D721Med (cell line): ENCODE measurements at regions not wholly inside any gene's neighbourhood (a gene's known extent, or its start where the extent isn't known, plus 50 kb on each side); places are given as distances from the start of the nearest gene placed in this dataset.

Experiments
- DNase-seq: peaks from one replicate; pipeline ENCODE4 v3.0.0; 2011; ENCODE audit warnings: low spot score; ENCODE audit not compliant: insufficient read length
- FAIRE-seq: peaks from 2 replicates; lab custom pipeline; 2011; peaks lifted over from hg19 to GRCh38; lab: Jason Lieb, UNC
- CTCF ChIP-seq: IDR thresholded peaks from 2 replicates; pipeline ENCODE4 v1.5.1; 2012; ENCODE audit warnings: mild to moderate bottlenecking, control low read depth; ENCODE audit not compliant: insufficient read depth; ENCODE audit errors: missing control alignments

GRCh38 chr4:136917312-136918110 is 614.8 kb downstream of the PCDH18 start:
- DNase-seq: no peak
- TF ChIP-seq CTCF: no peak
- FAIRE-seq: no peak

- no peak for TF ChIP-seq CTCF
- FAIRE-seq: no peak
- no peak for DNase-seq
These were observed 622.7 kb downstream of the PCDH18 start for GRCh38 chr4:136909626-136910025.

DNA sequence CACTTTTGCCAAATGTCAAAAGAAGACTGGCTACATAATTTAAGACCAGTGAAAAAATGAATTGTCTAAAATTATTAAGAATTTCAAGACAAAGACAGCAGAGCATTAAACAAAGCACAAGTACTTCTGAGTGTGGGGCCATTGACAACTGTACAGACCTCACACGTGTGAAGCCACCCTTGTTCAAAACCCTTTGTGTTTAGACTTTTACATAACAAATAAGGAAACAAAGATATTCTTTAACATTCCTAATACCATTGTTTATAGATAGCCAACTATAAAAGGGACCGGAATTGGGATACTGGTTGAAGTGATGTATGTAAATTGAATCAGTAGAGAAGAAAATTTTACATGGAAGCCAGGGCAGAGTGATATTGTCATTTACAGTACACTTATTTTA is 624.2 kb downstream of the PCDH18 start:
- no peak for TF ChIP-seq CTCF
- DNase-seq (no peak), FAIRE-seq (no peak)

DNA sequence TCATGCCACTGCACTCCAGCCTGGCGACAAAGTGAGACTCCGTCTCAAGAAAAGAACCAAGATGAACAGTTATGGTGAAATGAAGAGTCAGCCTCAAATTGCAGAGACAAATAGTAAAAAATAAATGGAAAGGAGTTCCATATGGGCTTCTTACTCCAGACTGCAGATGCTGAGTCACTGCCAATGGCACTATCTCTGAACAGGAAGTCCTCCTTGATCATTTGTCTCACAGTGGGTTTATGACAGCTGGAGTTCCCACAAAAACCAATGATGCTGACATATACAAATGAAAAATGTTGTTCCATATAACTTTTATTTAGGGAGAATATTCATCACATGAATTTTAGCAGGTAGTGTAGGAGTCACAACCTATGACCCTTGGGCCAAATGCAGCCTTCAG is 631.6 kb downstream of the PCDH18 start:
- DNase-seq: no peak
- FAIRE-seq: no peak
- no peak for TF ChIP-seq CTCF

DNA sequence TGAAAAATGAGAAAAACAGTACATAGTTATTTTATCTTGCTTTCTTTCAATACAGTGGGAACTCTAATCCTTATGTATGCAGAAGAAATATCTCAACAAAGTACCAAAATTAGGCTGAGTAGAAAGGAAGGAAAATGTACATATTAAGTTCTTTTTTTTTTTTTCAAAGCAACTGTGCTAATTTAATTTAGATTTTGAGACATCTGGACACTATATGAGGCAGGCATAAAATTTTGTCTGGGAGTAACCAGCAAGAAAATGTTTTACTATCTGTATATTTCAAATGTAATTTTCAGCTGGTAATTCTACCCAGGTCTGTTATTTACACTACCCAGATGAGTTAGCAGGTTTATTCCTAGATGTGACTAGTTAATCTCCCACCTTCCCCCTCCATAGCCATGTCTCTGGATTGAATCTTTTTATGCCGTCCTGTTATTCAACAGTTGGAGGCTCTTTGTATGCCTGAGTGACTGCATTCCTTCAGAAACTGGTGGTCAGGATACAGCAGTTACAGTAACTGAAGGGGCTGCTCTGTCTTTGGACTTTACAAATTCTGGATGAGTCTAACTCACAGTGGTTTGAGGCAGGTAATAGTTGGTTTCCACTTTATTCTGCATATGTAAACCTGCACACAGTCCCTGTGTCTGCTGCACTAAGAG is 633.6 kb downstream of the PCDH18 start:
- TF ChIP-seq CTCF: no peak
- FAIRE-seq (no peak), DNase-seq (no peak)

DNA sequence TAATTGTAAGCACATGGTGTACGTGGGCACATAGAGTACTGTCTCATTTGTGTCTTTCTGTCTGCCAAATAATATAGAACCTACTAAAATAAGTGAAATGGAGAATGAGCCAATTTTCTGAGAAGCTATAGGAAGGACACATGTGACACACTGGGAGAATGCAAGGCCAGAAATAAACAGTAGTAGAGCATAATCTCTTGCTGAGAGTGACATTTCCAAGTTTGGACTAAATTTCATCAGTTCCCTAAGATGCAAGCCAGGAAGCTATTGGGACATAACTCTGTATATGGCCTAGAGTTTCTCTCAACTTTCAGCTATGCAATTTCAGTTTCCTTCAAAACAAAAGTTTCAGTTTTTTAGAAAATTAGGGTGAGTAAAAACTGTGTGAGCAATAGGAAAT is 638.7 kb downstream of the PCDH18 start:
- DNase-seq: no peak
- no peak for TF ChIP-seq CTCF
- FAIRE-seq: no peak

DNA sequence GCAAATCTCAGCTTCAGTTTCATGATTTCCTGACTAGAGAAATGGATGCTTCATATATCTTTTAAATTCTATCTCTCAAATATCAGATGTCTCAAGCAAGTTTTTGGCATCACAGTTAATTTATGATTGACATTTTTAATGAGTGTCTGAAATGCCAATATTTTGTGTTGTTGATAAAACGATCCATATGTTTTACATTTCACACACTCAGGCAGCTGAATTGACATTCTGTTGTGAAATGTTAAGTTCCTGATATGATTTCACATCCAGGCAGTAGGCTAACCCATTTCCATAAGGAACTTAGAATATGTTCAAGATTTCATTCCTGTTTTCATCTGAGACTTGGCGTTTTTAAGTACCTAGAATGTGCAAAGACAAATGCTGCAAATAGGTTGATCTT is 650.6 kb downstream of the PCDH18 start:
- FAIRE-seq (no peak), DNase-seq (no peak)
- no peak for TF ChIP-seq CTCF
